Cardiac septum (tissue), 1 donor: ENCODE measurements at regions not wholly inside any gene's neighbourhood (a gene's known extent, or its start where the extent isn't known, plus 50 kb on each side); places are given as distances from the start of the nearest gene placed in this dataset.
"Not testable (repeated sequence)": the region's sequence is repeated elsewhere in the genome, so short reads cannot be mapped to it uniquely, and the experiment has no call there.

ENCODE experiments used
- DNase-seq: peaks from one replicate; pipeline ENCODE4 v3.0.0-alpha.2; 2020; ENCODE audit warnings: low spot score
- intact Hi-C: fragments of 100-400 bp; cut with DNase I; formaldehyde crosslinking; loops from one replicate; pipeline ENCODE4 v1.14.0; 2022
- donor health status: DM: no; HTN: no; CAD: no.

GRCh38 chr5:2883771-2884170 lies 132.3 kb upstream of the IRX2 start:
- intact Hi-C loops: no loop called here
- peak; percentile 38 for DNase-seq

GRCh38 chr5:2879701-2880100 lies 128.2 kb upstream of the IRX2 start:
- intact Hi-C loops: no loop called here
- DNase-seq: no peak

GRCh38 chr5:2877522-2877921 lies 126.0 kb upstream of the IRX2 start:
- no peak for DNase-seq
- intact Hi-C loops: no loop called here

GRCh38 chr5:2876183-2876582 lies 124.7 kb upstream of the IRX2 start:
- no peak for DNase-seq
- intact Hi-C loops: no loop called here

GRCh38 chr5:2874099-2874498 lies 122.6 kb upstream of the IRX2 start:
- intact Hi-C loops: no loop called here

GRCh38 chr5:2872676-2873075 lies 121.2 kb upstream of the IRX2 start:
- intact Hi-C loops: no loop called here
- DNase-seq: no peak

More at GRCh38 chr5:2874099-2874498, 122.6 kb upstream of the IRX2 start:
- DNase-seq: no peak

GRCh38 chr5:2871282-2871681 lies 119.8 kb upstream of the IRX2 start:
- DNase-seq: no peak
- intact Hi-C loops: no loop called here

GRCh38 chr5:2869471-2869870 lies 118.0 kb upstream of the IRX2 start:
- intact Hi-C loops: no loop called here

GRCh38 chr5:2867373-2867933 lies 116.0 kb upstream of the IRX2 start:
- intact Hi-C loops: no loop called here
- DNase-seq: no peak

More at GRCh38 chr5:2869471-2869870, 118.0 kb upstream of the IRX2 start:
- no peak for DNase-seq

GRCh38 chr5:2866662-2867372 lies 115.3 kb upstream of the IRX2 start:
- intact Hi-C loops: no loop called here
- no peak for DNase-seq

- no peak for DNase-seq
- intact Hi-C loops: no loop called here
Observed at GRCh38 chr5:2865856-2866255, 114.4 kb upstream of the IRX2 start.

- no peak for DNase-seq
- intact Hi-C loops: no loop called here
Observed at GRCh38 chr5:2864515-2865105, 113.1 kb upstream of the IRX2 start.

GRCh38 chr5:2863675-2864433 lies 112.4 kb upstream of the IRX2 start:
- intact Hi-C loops: no loop called here

GRCh38 chr5:2863133-2863532 lies 111.7 kb upstream of the IRX2 start:
- no peak for DNase-seq
- intact Hi-C loops: no loop called here

More at GRCh38 chr5:2863675-2864433, 112.4 kb upstream of the IRX2 start:
- no peak for DNase-seq

GRCh38 chr5:2862176-2862575 lies 110.7 kb upstream of the IRX2 start:
- DNase-seq, intact Hi-C loops: not testable (repeated sequence)

- DNase-seq: no peak
- intact Hi-C loops: no loop called here
Observed at GRCh38 chr5:2861605-2862004, 110.1 kb upstream of the IRX2 start.

GRCh38 chr5:2860101-2860500 lies 108.6 kb upstream of the IRX2 start:
- intact Hi-C loops: no loop called here

GRCh38 chr5:2857837-2858236 lies 106.4 kb upstream of the IRX2 start:
- no peak for DNase-seq
- intact Hi-C loops: no loop called here

More at GRCh38 chr5:2860101-2860500, 108.6 kb upstream of the IRX2 start:
- DNase-seq: no peak

GRCh38 chr5:2856206-2856605 lies 104.7 kb upstream of the IRX2 start:
- intact Hi-C loops: no loop called here
- no peak for DNase-seq

- no peak for DNase-seq
- intact Hi-C loops: no loop called here
Observed at GRCh38 chr5:2852446-2852845, 101.0 kb upstream of the IRX2 start.
